ENCODE measurements at regions not wholly inside any gene's neighbourhood (a gene's known extent, or its start where the extent isn't known, plus 50 kb on each side); places are given as distances from the start of the nearest gene placed in this dataset.

DNA sequence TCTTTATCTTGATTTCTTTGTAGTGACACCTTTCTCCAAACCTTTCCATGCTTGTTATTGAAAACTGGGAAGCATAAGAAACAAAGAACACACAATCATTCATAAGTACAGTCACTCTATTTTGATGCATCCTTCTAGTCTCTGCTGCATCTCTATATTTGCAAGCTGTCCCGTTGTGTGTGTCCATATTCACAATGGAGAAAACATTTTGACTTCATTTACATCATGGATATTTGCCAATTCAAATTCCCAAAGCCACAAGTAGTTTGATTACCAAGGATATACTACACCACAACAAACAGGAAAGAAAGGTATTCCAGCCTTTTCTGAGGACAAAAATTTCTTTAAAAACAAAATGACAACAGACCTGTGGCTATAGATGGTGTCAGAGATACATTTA is 673.8 kb downstream of the STIM2 start:
- ATAC-seq, result no peak

DNA sequence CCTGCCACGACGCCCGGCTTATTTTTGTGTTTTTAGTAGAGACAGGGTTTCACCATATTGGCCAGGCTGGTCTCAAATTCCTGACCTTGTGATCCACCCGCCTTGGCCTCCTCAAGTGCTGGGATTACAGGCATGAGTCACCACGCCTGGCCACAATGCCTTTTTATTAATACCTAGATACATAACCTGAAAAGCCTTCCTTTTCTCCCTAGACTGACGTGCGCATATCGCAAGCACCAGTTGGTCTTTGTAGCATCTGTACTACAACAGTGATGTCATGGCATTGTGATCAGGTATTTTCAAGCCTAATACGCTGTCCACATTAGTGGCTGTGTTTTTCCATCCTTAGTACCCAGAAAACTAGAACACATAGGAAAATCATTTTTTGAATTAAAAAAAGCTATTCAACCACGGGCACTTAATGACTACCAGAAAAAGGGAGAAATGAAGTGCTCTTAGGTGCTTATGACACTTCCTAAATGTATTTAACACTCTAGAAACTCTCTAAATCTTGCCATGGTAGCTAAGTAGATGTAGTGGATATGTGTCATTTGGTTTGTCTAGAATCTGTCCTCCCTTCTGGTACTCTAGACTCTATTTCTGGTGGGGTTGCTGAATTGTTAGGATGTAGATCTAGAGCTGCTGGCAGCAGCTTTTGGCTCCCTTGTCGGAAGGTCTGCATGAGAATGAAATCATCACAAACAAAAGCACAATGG is 707.8 kb downstream of the STIM2 start:
- POLR2A ChIA-PET, result no interaction called here

More for the DNA sequence above, 673.8 kb downstream of the STIM2 start:
- H3K36me3 ChIP-seq (ENCODE audit: control insufficient read depth in 2 of 2, insufficient read depth in 2 of 2, low read length in 1 of 2), result no peaks in the 10 kb centered on the region
- H3K4me2 ChIP-seq (ENCODE audit: control insufficient read depth, insufficient read depth), result no peak overlapping the region
- WGBS (ENCODE audit: insufficient coverage, insufficient replicate concordance, low lambda C conversion rate, missing lambda C conversion rate), result 0% methylated on average over 1 of the region's 1 CpG
- intact Hi-C loops (cut with micrococcal nuclease; ENCODE audit: unreplicated experiment), result no loop called here
- ChIA-PET SMC1A (ENCODE audit: uncharacterized antibody, unreplicated experiment) (no interaction called here), RAD21 (ENCODE audit: unreplicated experiment) (no interaction called here), CTCF (no interaction called here), POLR2A (no interaction called here)
- no peak for FAIRE-seq
- no peak overlapping the region for H2AFZ ChIP-seq (ENCODE audit: control insufficient read depth, low read depth, low read length)
- H4K20me1 ChIP-seq (ENCODE audit: control insufficient read depth, insufficient read depth), result no peaks in the 10 kb centered on the region
- no peaks in the 10 kb centered on the region for H3K79me2 ChIP-seq (ENCODE audit: control insufficient read depth, insufficient read depth, low read length)
- BruUV-seq (replicated peaks), result no TSS peak
- no peak for TF ChIP-seq ZBED1 (IDR thresholded peaks at IDR 0.05; ENCODE audit: borderline replicate concordance)
- no peak overlapping the region for H3K9ac ChIP-seq (ENCODE audit: control insufficient read depth, insufficient read depth, low read length)
- in situ Hi-C loops (cut with MboI), result no loop called here
- H3K4me3 ChIP-seq, result no peak overlapping the region
- no peaks in the 10 kb centered on the region for H3K9me3 ChIP-seq (replicated peaks; ENCODE audit: control insufficient read depth, insufficient read depth, low read length)
- no peak for DNase-seq (ENCODE audit: low read depth, low spot score)
- no peaks in the 10 kb centered on the region for H3K4me1 ChIP-seq (ENCODE audit: control insufficient read depth, insufficient read depth, low read length)
- H3K27ac ChIP-seq (ENCODE audit: control insufficient read depth, insufficient read depth), result no peak overlapping the region
- H3K27me3 ChIP-seq (replicated peaks in 1 of 2; ENCODE audit: control insufficient read depth in 2 of 2, insufficient read depth in 2 of 2, low read length in 1 of 2), result no peaks in the 10 kb centered on the region

More for the DNA sequence above, 707.8 kb downstream of the STIM2 start:
- TF ChIP-seq, protein P1, sequence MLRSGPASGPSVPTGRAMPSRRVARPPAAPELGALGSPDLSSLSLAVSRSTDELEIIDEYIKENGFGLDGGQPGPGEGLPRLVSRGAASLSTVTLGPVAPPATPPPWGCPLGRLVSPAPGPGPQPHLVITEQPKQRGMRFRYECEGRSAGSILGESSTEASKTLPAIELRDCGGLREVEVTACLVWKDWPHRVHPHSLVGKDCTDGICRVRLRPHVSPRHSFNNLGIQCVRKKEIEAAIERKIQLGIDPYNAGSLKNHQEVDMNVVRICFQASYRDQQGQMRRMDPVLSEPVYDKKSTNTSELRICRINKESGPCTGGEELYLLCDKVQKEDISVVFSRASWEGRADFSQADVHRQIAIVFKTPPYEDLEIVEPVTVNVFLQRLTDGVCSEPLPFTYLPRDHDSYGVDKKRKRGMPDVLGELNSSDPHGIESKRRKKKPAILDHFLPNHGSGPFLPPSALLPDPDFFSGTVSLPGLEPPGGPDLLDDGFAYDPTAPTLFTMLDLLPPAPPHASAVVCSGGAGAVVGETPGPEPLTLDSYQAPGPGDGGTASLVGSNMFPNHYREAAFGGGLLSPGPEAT (IDR thresholded peaks at IDR 0.05; ENCODE audit: low read depth), result no peak
- Histone ChIP-seq H3K4me2 (ENCODE audit: control insufficient read depth, insufficient read depth) (no peak overlapping the region), H3K9ac (ENCODE audit: control insufficient read depth, insufficient read depth, low read length) (no peak overlapping the region), H3K27ac (ENCODE audit: control insufficient read depth, insufficient read depth) (no peak overlapping the region), H2AFZ (ENCODE audit: control insufficient read depth, low read depth, low read length) (no peak overlapping the region), H4K20me1 (ENCODE audit: control insufficient read depth, insufficient read depth) (no peaks in the 10 kb centered on the region), H3K4me3 (no peak overlapping the region), H3K36me3 (ENCODE audit: control insufficient read depth in 2 of 2, insufficient read depth in 2 of 2, low read length in 1 of 2) (no peaks in the 10 kb centered on the region), H3K79me2 (ENCODE audit: control insufficient read depth, insufficient read depth, low read length) (no peaks in the 10 kb centered on the region), H3K9me3 (replicated peaks; ENCODE audit: control insufficient read depth, insufficient read depth, low read length) (no peaks in the 10 kb centered on the region), H3K4me1 (ENCODE audit: control insufficient read depth, insufficient read depth, low read length) (no peaks in the 10 kb centered on the region), H3K27me3 (replicated peaks in 1 of 2; ENCODE audit: control insufficient read depth in 2 of 2, insufficient read depth in 2 of 2, low read length in 1 of 2) (no peaks in the 10 kb centered on the region)
- in situ Hi-C loops (cut with MboI), result no loop called here
- no peak for ATAC-seq
- FAIRE-seq, result no peak
- no peak for DNase-seq (ENCODE audit: low read depth, low spot score)
- intact Hi-C loops (cut with micrococcal nuclease; ENCODE audit: unreplicated experiment), result no loop called here
- RAD21 ChIA-PET (ENCODE audit: unreplicated experiment), result no interaction called here
- SMC1A ChIA-PET (ENCODE audit: uncharacterized antibody, unreplicated experiment), result no interaction called here
- no TSS peak for BruUV-seq (replicated peaks)
- 31% methylated on average over 11 of the region's 11 CpGs for WGBS (ENCODE audit: insufficient coverage, insufficient replicate concordance, low lambda C conversion rate, missing lambda C conversion rate)
- CTCF ChIA-PET, result interaction anchor here (0.6 kb wide), 1 partner anchor 18 kb away, joined by 3 read pairs; no protein-coding TSS in a partner anchor

All from GM12878 (cell line).